Stimulated activated CD8-positive, alpha-beta memory T cell treated with anti-CD3 and anti-CD28 coated beads, Interleukin-4, amount 100 ng/mL, for 4 hours (primary cell): ENCODE measurements at regions not wholly inside any gene's neighbourhood (a gene's known extent, or its start where the extent isn't known, plus 50 kb on each side); places are given as distances from the start of the nearest gene placed in this dataset.
"Not testable (repeated sequence)": the region's sequence is repeated elsewhere in the genome, so short reads cannot be mapped to it uniquely, and the experiment has no call there.

ENCODE experiments used
- DNase-seq, 2 donors: peaks; one replicate each; pipeline ENCODE4 v3.0.0-alpha.2; 2020; ENCODE audit warnings: low read depth in 2 of 2, low spot score in 1 of 2

GRCh38 chr5:67652201-67652600, 455.6 kb upstream of the CD180 start:
- DNase-seq = no peak

- DNase-seq = no peak
Measured at GRCh38 chr5:67651180-67651579, 454.6 kb upstream of the CD180 start.

- DNase-seq = no peak
Measured at GRCh38 chr5:67648201-67648671, 451.6 kb upstream of the CD180 start.

- DNase-seq = no peak
Measured at GRCh38 chr5:67647772-67648171, 451.2 kb upstream of the CD180 start.

- DNase-seq = no peak
Measured at GRCh38 chr5:67644221-67644920, 447.8 kb upstream of the CD180 start.

- no peak for DNase-seq
Measured at GRCh38 chr5:67643536-67643935, 446.9 kb upstream of the CD180 start.

- DNase-seq = no peak
Measured at GRCh38 chr5:67639976-67640375, 443.4 kb upstream of the CD180 start.

GRCh38 chr5:67639313-67639712, 442.7 kb upstream of the CD180 start:
- no peak for DNase-seq

- no peak for DNase-seq
Measured at GRCh38 chr5:67636850-67637524, 440.4 kb upstream of the CD180 start.

- DNase-seq = no peak
Measured at GRCh38 chr5:67636091-67636490, 439.5 kb upstream of the CD180 start.

GRCh38 chr5:67627079-67627478, 430.5 kb upstream of the CD180 start:
- DNase-seq = not testable (repeated sequence)

- no peak for DNase-seq
Measured at GRCh38 chr5:67623078-67623477, 426.5 kb upstream of the CD180 start.

- DNase-seq = no peak
Measured at GRCh38 chr5:67620424-67621397, 424.1 kb upstream of the CD180 start.

- DNase-seq = no peak
Measured at GRCh38 chr5:67619636-67620035, 423.0 kb upstream of the CD180 start.

- no peak for DNase-seq
Measured at GRCh38 chr5:67619235-67619634, 422.6 kb upstream of the CD180 start.

- no peak for DNase-seq
Measured at GRCh38 chr5:67617051-67617450, 420.5 kb upstream of the CD180 start.

GRCh38 chr5:67612961-67613360, 416.4 kb upstream of the CD180 start:
- DNase-seq = no peak

- no peak for DNase-seq
Measured at GRCh38 chr5:67610186-67610912, 413.8 kb upstream of the CD180 start.

GRCh38 chr5:67607958-67608357, 411.4 kb upstream of the CD180 start:
- no peak for DNase-seq

GRCh38 chr5:67606586-67606947, 410.0 kb upstream of the CD180 start:
- no peak for DNase-seq
